HK-2 (cell line): ENCODE measurements at regions not wholly inside any gene's neighbourhood (a gene's known extent, or its start where the extent isn't known, plus 50 kb on each side); places are given as distances from the start of the nearest gene placed in this dataset.
"Not testable (repeated sequence)": the region's sequence is repeated elsewhere in the genome, so short reads cannot be mapped to it uniquely, and the experiment has no call there.

Experiments
- DNase-seq: peaks from one replicate; pipeline ENCODE4 v3.0.0-alpha.2; 2018; ENCODE audit not compliant: unreplicated experiment

- DNase-seq, result no peak
Observed at GRCh38 chr12:19666070-19666469, 226.8 kb downstream of the AEBP2 start.

- no peak for DNase-seq
Observed at GRCh38 chr12:19669793-19670192, 230.5 kb downstream of the AEBP2 start.

DNA sequence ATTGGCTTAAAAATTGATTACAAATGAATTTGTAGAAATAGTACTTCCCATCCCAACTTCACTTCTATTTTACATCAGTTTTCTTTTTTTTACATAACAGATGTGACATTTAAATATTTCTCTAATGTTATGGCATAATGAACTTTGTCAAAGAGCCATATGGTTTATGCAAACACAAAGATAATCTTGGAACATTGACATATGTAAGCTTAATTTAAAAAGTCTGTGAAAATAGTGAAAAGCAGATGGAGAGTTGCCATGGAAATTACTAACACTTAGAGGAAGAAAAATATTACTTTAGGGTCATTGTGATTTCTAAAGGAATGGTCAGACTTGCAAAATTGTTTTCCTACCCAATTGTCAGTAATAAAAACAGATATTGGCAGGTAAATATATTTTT is 232.4 kb downstream of the AEBP2 start:
- DNase-seq, result no peak

DNA sequence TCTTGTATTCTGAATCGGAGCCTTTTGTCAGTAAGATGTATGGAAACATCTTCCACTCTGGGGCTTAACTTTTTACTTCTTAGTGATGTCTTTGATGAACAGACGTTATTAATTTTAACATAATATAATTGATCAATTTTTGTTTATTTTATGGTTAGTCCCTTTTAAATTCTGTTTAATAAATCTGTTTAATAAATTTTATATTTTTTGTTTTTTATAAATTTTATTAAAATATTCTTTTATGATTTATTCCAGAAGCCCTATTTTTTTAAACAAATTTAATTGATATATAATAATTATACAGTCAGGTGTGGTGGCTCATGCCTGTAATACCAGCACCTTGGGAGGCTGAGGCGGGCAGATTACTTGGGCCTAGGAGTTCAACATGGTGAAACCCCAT is 235.1 kb downstream of the AEBP2 start:
- no peak for DNase-seq

GRCh38 chr12:19675361-19675760 is 236.1 kb downstream of the AEBP2 start:
- no peak for DNase-seq

- not testable (repeated sequence) for DNase-seq
Observed at GRCh38 chr12:19678501-19678900, 239.2 kb downstream of the AEBP2 start.

- DNase-seq, result no peak
Observed at GRCh38 chr12:19681007-19681406, 241.7 kb downstream of the AEBP2 start.

DNA sequence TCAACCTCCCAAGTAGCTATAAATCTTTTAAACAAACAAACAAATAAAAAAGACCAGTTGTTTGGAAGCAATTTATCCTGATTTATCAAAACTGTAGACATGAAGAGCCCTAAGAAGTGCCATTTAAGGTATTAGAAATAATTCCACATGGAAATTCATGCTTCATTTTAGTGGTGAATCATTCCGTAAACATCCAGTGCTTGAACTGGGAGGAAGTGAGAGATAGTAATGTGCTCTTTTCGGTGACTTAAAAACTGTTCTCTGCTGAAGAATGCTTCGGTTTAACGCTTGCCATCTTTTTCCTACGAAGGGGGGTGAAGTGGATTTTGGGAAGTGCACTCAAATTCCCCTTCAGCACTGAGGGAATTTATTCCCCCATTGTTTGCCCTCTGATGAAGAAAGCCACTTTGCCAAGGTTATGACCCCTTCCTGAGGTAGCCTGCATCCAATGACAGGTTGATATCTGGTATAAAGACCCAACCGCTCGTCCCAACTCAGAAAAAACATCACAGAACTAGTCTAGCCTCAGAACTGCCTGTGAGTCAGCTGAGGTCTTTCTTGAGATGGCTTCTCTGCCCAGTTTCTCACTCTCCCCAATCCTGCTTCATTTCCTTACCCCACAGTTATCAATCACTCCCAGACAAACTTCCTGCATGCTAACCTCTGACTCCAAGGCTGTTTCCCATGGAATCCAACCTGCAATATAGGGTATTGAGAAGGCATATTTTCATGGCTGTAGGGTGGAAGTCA is 244.1 kb downstream of the AEBP2 start:
- DNase-seq, result no peak

- no peak for DNase-seq
Observed at GRCh38 chr12:19687371-19687770, 248.1 kb downstream of the AEBP2 start.

GRCh38 chr12:19688532-19688931 is 249.2 kb downstream of the AEBP2 start:
- DNase-seq, result no peak

- no peak for DNase-seq
Observed at GRCh38 chr12:19689226-19689625, 249.9 kb downstream of the AEBP2 start.

DNA sequence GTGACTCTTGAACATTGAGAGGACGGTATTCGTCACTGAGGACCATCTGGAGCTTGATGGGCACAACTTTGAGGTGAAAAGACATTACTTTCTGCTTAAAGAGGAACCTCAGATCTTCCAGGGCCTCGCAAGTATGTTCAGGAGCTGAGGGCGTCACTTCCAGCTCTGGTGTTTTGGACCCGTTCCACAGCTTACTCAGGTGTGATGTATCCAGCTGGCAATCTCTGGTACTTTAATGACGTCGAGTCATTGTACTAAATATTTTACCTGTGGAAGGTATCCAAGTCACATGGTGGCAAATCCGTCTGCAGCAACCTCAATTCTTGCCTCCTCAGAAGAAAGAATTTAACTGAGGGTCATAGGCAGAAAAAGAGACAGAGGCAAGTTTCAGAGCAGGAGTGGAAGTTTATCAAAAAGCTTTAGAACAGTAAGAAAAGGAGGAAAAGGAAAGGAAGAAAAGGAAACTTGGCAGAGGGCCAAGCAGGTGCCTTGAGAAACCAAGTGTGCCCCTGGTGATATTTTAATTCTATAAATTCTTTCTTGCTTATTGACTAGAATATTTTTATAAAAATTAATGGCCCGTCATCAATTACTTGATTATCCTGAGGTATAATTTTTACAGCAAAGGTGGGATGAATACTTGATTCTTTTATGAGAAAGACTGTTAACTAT is 250.6 kb downstream of the AEBP2 start:
- DNase-seq, result no peak

GRCh38 chr12:19692091-19692490 is 252.8 kb downstream of the AEBP2 start:
- DNase-seq, result no peak

DNA sequence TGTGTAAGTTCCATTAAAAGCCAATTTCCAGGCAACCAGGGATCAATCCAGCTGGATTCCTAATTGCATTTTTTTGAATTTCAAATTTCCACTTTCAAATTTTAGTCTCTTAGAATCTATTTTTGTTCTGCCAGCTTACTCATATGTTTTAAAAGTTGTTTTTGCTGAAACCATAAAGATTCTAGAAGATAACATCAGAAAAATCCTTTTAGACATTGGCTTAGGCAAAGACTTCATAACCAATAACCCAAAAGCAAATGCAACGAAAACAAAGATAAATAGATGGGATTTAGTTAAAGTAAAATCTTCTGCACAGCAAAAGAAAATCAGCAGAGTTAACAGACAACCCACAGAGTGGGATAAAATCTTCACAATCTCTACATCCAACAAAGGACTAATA is 253.3 kb downstream of the AEBP2 start:
- DNase-seq, result no peak

- DNase-seq, result no peak
Observed at GRCh38 chr12:19694627-19695026, 255.3 kb downstream of the AEBP2 start.

- no peak for DNase-seq
Observed at GRCh38 chr12:19695244-19696098, 256.2 kb downstream of the AEBP2 start.

GRCh38 chr12:19700969-19701368 is 261.7 kb downstream of the AEBP2 start:
- no peak for DNase-seq

GRCh38 chr12:19704966-19705365 is 265.7 kb downstream of the AEBP2 start:
- no peak for DNase-seq

DNA sequence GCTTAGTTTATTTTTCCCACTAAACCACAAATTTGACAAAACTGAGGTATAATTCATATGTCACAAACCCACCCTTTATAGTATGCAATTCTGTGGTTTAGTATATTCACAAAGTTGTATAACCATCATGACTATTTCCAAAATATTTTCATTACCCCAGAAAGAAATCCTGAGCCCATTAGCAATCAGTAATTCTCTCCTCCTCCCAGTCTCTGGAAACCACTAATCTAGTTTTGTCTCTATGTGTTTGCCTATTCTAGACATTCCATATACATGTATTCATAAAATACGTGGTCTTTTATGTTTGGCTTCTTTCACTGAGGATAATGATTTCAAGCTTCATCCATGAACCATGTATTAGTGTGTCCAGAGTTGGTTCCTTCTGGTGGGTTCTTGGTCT is 267.6 kb downstream of the AEBP2 start:
- no peak for DNase-seq

DNA sequence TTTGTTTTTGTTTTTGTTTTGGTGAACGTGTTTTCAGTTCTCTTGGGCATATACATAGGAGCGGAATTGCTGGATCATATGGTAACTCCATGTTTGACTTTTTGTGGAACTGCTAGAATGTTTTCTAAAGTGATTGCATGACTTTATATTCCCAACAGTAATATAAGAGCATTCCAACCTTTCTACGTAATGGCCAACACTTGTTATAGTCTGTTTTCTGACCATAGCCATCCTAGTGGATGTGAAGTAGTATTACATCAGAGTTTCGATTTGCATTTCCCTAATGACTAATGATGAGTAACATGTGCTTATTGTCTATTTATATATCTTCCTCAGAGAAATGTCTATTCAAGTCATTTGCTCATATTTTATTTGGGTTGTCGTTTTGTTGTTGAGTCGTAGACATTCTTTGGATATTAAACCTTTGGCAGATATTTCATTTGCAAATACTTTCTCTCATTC is 268.7 kb downstream of the AEBP2 start:
- no peak for DNase-seq

- DNase-seq, result no peak
Observed at GRCh38 chr12:19709889-19710288, 270.6 kb downstream of the AEBP2 start.
